ENCODE measurements at regions not wholly inside any gene's neighbourhood (a gene's known extent, or its start where the extent isn't known, plus 50 kb on each side); places are given as distances from the start of the nearest gene placed in this dataset.

DNA sequence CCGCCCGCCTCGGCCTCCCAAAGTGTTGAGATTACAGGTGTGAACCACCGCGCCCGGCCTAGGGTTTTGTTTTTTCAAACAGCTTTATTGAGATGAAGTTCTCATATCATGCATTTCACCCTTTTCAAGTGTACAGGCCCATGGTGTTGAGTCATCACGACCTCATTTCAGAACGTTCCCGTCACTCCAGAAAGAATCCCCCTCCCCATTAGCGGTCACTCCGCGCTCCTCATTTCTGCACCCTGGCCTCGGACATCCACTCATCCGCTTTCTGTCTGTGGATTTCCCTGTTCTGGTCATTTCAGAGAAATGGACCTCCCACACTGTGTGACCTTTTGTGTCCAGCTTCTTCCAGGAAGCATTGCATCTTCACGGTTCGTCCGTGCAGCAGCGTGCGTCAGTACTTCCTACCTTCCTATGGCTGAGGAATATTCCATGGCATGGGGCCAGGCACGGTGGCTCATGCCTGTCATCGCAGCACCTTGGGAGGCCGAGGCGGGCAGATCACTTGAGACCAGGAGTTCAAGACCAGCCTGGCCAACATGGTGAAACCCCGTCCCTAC lies 135.2 kb upstream of the GSE1 start:
- in situ Hi-C loops (cut with HindIII; ENCODE audit: low sequenced_read_pairs), result no loop called here
- DNase-seq (ENCODE audit: low read depth), result no peak
- no peak overlapping the region for H3K4me3 ChIP-seq (ENCODE audit: low read depth, low read length)

DNA sequence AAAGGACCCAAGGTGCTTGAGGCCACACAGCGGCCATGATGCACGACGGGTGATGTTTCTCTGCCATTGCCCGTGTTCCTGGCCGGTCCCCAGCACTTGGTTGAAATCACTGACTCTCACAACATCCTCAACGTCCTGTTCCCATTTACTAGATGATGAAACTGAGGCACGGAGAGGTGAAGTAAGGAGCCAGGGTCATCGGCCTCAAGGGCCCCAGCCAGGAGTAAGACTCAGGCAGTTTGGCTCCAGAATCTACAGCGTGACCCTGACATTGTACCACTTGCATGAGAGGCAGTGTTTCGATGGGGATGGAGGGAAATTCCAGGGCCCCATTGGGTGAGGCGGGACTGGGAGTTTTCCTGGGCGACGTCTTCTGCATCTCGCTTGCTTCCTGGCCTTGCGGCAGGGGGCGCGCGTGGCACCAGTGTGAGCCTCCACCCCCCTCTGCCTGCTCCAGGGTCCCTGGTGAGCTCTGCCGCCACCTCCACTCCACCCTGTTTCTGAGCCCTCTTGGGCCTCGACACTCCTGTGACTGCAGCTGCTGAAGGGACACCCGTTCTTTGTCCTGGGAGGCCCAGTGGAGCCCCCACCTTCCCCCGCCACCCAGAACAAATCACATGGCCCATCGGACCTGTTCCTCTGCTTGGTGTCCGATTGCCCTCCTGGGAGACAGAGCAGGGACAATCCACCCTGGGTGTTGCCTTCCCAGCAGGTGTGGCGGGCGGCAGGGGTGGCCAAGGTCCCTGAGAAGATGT lies 133.0 kb upstream of the GSE1 start:
- no peak for DNase-seq (ENCODE audit: low read depth)
- in situ Hi-C loops (cut with HindIII; ENCODE audit: low sequenced_read_pairs), result no loop called here
- TF ChIP-seq, protein P1, sequence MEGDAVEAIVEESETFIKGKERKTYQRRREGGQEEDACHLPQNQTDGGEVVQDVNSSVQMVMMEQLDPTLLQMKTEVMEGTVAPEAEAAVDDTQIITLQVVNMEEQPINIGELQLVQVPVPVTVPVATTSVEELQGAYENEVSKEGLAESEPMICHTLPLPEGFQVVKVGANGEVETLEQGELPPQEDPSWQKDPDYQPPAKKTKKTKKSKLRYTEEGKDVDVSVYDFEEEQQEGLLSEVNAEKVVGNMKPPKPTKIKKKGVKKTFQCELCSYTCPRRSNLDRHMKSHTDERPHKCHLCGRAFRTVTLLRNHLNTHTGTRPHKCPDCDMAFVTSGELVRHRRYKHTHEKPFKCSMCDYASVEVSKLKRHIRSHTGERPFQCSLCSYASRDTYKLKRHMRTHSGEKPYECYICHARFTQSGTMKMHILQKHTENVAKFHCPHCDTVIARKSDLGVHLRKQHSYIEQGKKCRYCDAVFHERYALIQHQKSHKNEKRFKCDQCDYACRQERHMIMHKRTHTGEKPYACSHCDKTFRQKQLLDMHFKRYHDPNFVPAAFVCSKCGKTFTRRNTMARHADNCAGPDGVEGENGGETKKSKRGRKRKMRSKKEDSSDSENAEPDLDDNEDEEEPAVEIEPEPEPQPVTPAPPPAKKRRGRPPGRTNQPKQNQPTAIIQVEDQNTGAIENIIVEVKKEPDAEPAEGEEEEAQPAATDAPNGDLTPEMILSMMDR (IDR thresholded peaks at IDR 0.05; ENCODE audit: low read depth, low read length, missing control alignments), result peak; percentile 26
- H3K4me3 ChIP-seq (ENCODE audit: low read depth, low read length), result no peak overlapping the region

More for the DNA sequence above, 135.2 kb upstream of the GSE1 start:
- TF ChIP-seq, protein P1 (IDR thresholded peaks at IDR 0.05; ENCODE audit: low read depth, low read length, missing control alignments), result no peak

DNA sequence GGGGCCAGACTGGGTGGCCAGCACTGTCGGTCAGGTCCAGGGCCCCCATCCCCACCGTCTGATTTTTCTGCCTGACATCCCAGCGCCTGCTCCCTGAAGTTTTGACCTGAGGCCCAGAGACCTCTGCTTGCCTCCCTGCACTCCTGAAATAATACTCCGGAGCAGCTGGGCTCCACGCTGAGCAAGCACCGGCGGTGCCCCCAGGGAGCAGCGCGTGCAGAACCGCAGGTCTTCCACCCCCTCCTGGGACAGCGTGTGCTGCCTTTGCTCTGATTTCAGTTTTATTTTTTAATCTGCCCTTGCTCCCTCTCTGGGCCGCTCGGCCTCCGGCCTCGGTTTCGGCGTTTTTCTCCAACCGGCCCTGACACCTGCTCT lies 132.4 kb upstream of the GSE1 start:
- TF ChIP-seq, protein P1 (IDR thresholded peaks at IDR 0.05; ENCODE audit: low read depth, low read length, missing control alignments), result no peak
- H3K4me3 ChIP-seq (ENCODE audit: low read depth, low read length), result no peak overlapping the region
- in situ Hi-C loops (cut with HindIII; ENCODE audit: low sequenced_read_pairs), result no loop called here
- DNase-seq (ENCODE audit: low read depth), result no peak

DNA sequence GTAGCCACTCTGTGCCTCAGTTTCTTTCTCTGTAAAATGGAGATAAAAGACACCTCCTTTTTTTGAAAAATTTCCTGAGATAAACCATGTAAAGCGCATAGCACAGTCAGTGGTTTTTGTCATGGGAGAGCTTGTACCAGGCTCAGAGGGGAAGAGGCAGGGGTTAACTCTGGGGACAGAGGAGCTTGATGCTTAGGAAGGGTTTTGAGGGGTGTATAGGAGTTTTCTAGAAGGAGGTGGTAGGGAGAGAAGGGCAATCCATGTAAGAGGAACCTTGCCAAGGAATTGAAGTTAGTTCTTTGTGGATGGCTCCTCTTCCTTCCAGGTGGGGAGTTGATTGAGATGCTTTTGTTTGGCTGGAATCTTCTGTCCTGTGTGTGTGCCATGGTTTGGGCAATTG lies 131.9 kb upstream of the GSE1 start:
- no peak overlapping the region for H3K4me3 ChIP-seq (ENCODE audit: low read depth, low read length)
- TF ChIP-seq, protein P1 (IDR thresholded peaks at IDR 0.05; ENCODE audit: low read depth, low read length, missing control alignments), result no peak
- no peak for DNase-seq (ENCODE audit: low read depth)
- in situ Hi-C loops (cut with HindIII; ENCODE audit: low sequenced_read_pairs), result no loop called here

DNA sequence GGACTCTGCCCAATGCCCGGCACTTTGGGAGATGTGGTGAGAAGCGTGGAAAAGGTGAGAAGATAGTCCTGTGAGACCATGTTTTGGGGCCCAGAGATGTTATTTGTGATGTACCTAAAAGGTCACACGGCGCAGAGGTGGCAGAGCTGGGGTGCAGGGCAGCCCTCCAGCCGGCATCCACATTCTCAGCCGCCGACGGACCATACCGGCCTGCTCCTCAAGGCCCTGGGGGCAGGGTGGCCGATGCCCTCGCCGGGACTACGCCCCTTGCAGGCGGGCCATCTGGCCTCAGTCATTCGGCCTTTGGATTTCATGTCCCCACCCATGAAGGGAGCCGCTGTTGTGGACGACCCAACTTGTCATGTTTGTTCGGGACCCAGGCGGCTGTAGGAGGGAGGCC lies 131.4 kb upstream of the GSE1 start:
- DNase-seq (ENCODE audit: low read depth), result no peak
- in situ Hi-C loops (cut with HindIII; ENCODE audit: low sequenced_read_pairs), result no loop called here
- H3K4me3 ChIP-seq (ENCODE audit: low read depth, low read length), result no peak overlapping the region
- TF ChIP-seq, protein P1 (IDR thresholded peaks at IDR 0.05; ENCODE audit: low read depth, low read length, missing control alignments), result no peak

DNA sequence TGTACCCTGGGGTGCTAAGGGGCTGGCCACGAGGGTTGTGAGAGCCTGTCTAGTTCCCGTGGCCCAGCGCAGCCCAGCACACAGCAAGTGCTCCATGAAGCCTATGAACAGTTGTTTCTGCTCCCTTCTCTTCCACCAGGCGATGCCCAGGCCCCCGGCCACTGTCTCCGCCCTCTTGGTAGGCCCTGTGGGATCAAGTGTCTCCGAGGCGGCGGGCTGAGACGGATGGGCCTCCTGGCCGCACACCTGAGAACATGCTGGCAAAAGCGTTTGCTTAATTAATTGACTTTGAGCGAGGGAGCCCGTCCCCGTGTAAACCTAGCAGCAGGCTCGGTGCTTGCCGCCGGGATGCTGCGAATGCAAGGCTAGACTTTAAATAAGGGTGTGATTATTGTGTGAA lies 129.7 kb upstream of the GSE1 start:
- in situ Hi-C loops (cut with HindIII; ENCODE audit: low sequenced_read_pairs), result no loop called here
- no peak for DNase-seq (ENCODE audit: low read depth)
- H3K4me3 ChIP-seq (ENCODE audit: low read depth, low read length), result no peak overlapping the region
- TF ChIP-seq, protein P1 (IDR thresholded peaks at IDR 0.05; ENCODE audit: low read depth, low read length, missing control alignments), result no peak
